Liver (tissue), 3 donors: ENCODE measurements at regions not wholly inside any gene's neighbourhood (a gene's known extent, or its start where the extent isn't known, plus 50 kb on each side); places are given as distances from the start of the nearest gene placed in this dataset.

Experiments used
- ATF3 ChIP-seq: IDR thresholded peaks from 2 replicates; pipeline ENCODE4 v1.6.1; 2016; ENCODE audit warnings: antibody characterized with exemption
- CTCF ChIP-seq: fragments of 150-350 bp; IDR thresholded peaks from 2 replicates; pipeline ENCODE4 v1.5.1; 2017; ENCODE audit warnings: improper control_type of control experiment, low read depth, low read length; ENCODE audit not compliant: missing input control
- GABPA ChIP-seq, 2 donors: IDR thresholded peaks in 1 of 2; conservative IDR thresholded peaks in 1 of 2; 2 replicates each; pipeline ENCODE4 v1.6.1; 2016; ENCODE audit warnings: antibody characterized with exemption in 2 of 2, mild to moderate bottlenecking in 1 of 2, moderate library complexity in 1 of 2
- JUND ChIP-seq, 2 donors: IDR thresholded peaks; 2 replicates each; pipeline ENCODE4 v1.6.1; 2016; ENCODE audit warnings: antibody characterized with exemption in 2 of 2
- RAD21 ChIP-seq, 2 donors: IDR thresholded peaks; 2 replicates each; pipeline ENCODE4 v1.6.1; 2016; ENCODE audit warnings: antibody characterized with exemption in 2 of 2, mild to moderate bottlenecking in 2 of 2
- TAF1 ChIP-seq: conservative IDR thresholded peaks from 2 replicates; pipeline ENCODE4 v1.6.1; 2016; ENCODE audit warnings: antibody characterized with exemption, mild to moderate bottlenecking
- ZBTB33 ChIP-seq: IDR thresholded peaks from 2 replicates; pipeline ENCODE4 v1.6.1; 2016; ENCODE audit warnings: antibody characterized with exemption
- donor health status: healthy.
- donor health status: healthy.

- TF ChIP-seq CTCF (no peak), TAF1 (no peak), JUND (IDR thresholded peaks at IDR 0.05) (no peak), ATF3 (no peak), GABPA (IDR thresholded peaks at IDR 0.05 in 1 of 2, conservative IDR thresholded peaks at IDR 0.05 in 1 of 2) (no peak), RAD21 (IDR thresholded peaks at IDR 0.05) (no peak), ZBTB33 (no peak)
Observed at GRCh38 chr22:27648853-27649252, 152.7 kb downstream of the MN1 start.
